K562 (cell line): ENCODE measurements at regions not wholly inside any gene's neighbourhood (a gene's known extent, or its start where the extent isn't known, plus 50 kb on each side); places are given as distances from the start of the nearest gene placed in this dataset.

Experiments used
- ATAC-seq: fragments of 200-7000 bp; cut with Tn5 transposase; 3 replicates; pipeline ENCODE4 v1.9.1; 2020; ENCODE audit warnings: moderate library complexity
- BruUV-seq: library from RNA; stranded (reverse); fragments of 400-500 nt; replicated peaks from 2 replicates; lab custom pipeline; 2021; lab: Mats Ljungman, UMichigan
- CTCF ChIA-PET: fragments of 300-600 bp; formaldehyde crosslinking; extraction: SDS; loops from one replicate; lab custom pipeline; 2021; ENCODE audit warnings: low intra/inter-chr PET ratio; lab: Yijun Ruan, JAX
- POLR2A ChIA-PET: fragments of 300-600, 350-650 bp; sonication (Branson Sonifier 250); formaldehyde crosslinking; extraction: SDS; loops from one replicate; lab custom pipeline; 2021; ENCODE audit warnings: antibody characterized with exemption, inconsistent platforms; lab: Yijun Ruan, JAX
- DNase-seq, 4 experiments: peaks; one replicate each; pipeline versions ENCODE4 v3.0.0 to v3.0.0-alpha.2; 2011 to 2018; ENCODE audit warnings: low spot score in 3 of 4, mixed read lengths in 3 of 4; ENCODE audit errors: extremely low read depth in 1 of 4
- FAIRE-seq: peaks from 2 replicates; lab custom pipeline; 2011; peaks lifted over from hg19 to GRCh38; lab: Jason Lieb, UNC
- H2AFZ ChIP-seq: 2 replicates; pipeline ENCODE4 v1.6.0; 2011; ENCODE audit warnings: low read depth, low read length, control low read depth, inconsistent platforms
- H3K27ac ChIP-seq: fragments of 200-600 bp; 3 replicates; pipeline ENCODE4 v1.8.0; 2011; ENCODE audit warnings: low read depth, mild to moderate bottlenecking, control low read depth, inconsistent platforms, low read length, moderate library complexity, mixed read lengths; ENCODE audit errors: extremely low read depth
- H3K27me3 ChIP-seq, 2 experiments: fragments of 300-600 bp in 1 of 2; 2 replicates in 1 of 2; 3 replicates in 1 of 2; pipeline versions ENCODE4 v1.6.0 to v1.8.0; 2011; ENCODE audit warnings: inconsistent platforms in 2 of 2, low read length in 2 of 2, mild to moderate bottlenecking in 1 of 2, mixed read lengths in 1 of 2, moderate library complexity in 1 of 2; ENCODE audit not compliant: control insufficient read depth in 2 of 2, insufficient read depth in 2 of 2
- H3K36me3 ChIP-seq: fragments of 300-600 bp; 3 replicates; pipeline ENCODE4 v1.8.0; 2011; ENCODE audit warnings: mild to moderate bottlenecking, low read length, inconsistent platforms; ENCODE audit not compliant: control insufficient read depth, insufficient read depth
- H3K4me1 ChIP-seq, 2 experiments: fragments of 200-600 bp in 1 of 2; replicated peaks in 1 of 2; 2 replicates in 1 of 2; 3 replicates in 1 of 2; pipeline versions ENCODE4 v1.5.1 to v1.8.0; 2011; ENCODE audit warnings: inconsistent platforms in 2 of 2, low read length in 2 of 2, mild to moderate bottlenecking in 1 of 2, mixed read lengths in 1 of 2, moderate library complexity in 1 of 2; ENCODE audit not compliant: control insufficient read depth in 2 of 2, insufficient read depth in 2 of 2
- H3K4me2 ChIP-seq: 2 replicates; pipeline ENCODE4 v1.6.1; 2011; ENCODE audit warnings: low read length, control low read depth, inconsistent platforms, mixed read lengths; ENCODE audit not compliant: insufficient read depth
- H3K4me3 ChIP-seq: fragments of 200-600 bp; sonication (generic), shearing (Covaris generic); 2 replicates; pipeline ENCODE4 v1.5.1; 2016; ENCODE audit warnings: control low read depth, inconsistent platforms
- H3K79me2 ChIP-seq: fragments of 200-600 bp; 3 replicates; pipeline ENCODE4 v1.8.0; 2011; ENCODE audit warnings: low read length, inconsistent platforms; ENCODE audit not compliant: control insufficient read depth, insufficient read depth
- H3K9ac ChIP-seq, 2 experiments: 2 replicates each; pipeline versions ENCODE4 v1.6.0 to v1.6.1; 2011; ENCODE audit warnings: low read depth in 2 of 2, low read length in 2 of 2, control low read depth in 1 of 2, inconsistent platforms in 1 of 2, mild to moderate bottlenecking in 1 of 2, mixed read lengths in 1 of 2; ENCODE audit not compliant: insufficient read depth in 1 of 2
- H3K9me1 ChIP-seq: one replicate; pipeline ENCODE4 v1.6.0; 2011; ENCODE audit warnings: inconsistent platforms, mild to moderate bottlenecking, low read length, moderate library complexity; ENCODE audit not compliant: control insufficient read depth, insufficient read depth
- H3K9me3 ChIP-seq: replicated peaks from 2 replicates; pipeline ENCODE4 v1.5.1; 2011; ENCODE audit warnings: low read depth, low read length, inconsistent platforms; ENCODE audit not compliant: control insufficient read depth, insufficient read depth
- H4K20me1 ChIP-seq: replicated peaks from 2 replicates; pipeline ENCODE4 v1.6.1; 2011; ENCODE audit warnings: low read length, inconsistent platforms, mixed read lengths; ENCODE audit not compliant: control insufficient read depth, insufficient read depth
- ARHGAP35 ChIP-seq: fragments of 450-650 bp; IDR thresholded peaks from 2 replicates; pipeline ENCODE4 v1.6.1; 2018; ENCODE audit not compliant: partially characterized antibody
- BCOR ChIP-seq: fragments of 450-650 bp; IDR thresholded peaks from 2 replicates; pipeline ENCODE4 v1.6.1; 2016
- CTBP1 ChIP-seq: fragments of 450-650 bp; IDR thresholded peaks from 2 replicates; pipeline ENCODE4 v1.6.1; 2016; ENCODE audit warnings: borderline replicate concordance
- FOXJ3 ChIP-seq: sonication (generic); formaldehyde crosslinking; IDR thresholded peaks from 2 replicates; pipeline ENCODE4 v1.4.0; 2020; ENCODE audit warnings: mild to moderate bottlenecking, missing genetic modification reagents
- GATAD2A ChIP-seq: fragments of 450-650 bp; IDR thresholded peaks from 2 replicates; pipeline ENCODE4 v1.6.1; 2017
- MBD2 ChIP-seq: sonication (generic); IDR thresholded peaks from 2 replicates; pipeline ENCODE4 v1.6.1; 2016; ENCODE audit warnings: low read depth, borderline replicate concordance
- NRF1 ChIP-seq, 2 experiments: fragments of 450-650 bp; IDR thresholded peaks in 1 of 2; conservative IDR thresholded peaks in 1 of 2; 2 replicates each; pipeline ENCODE4 v1.6.1; 2014; ENCODE audit warnings: mild to moderate bottlenecking in 2 of 2
- RBBP5 ChIP-seq: fragments of 200-600 bp; sonication (generic); IDR thresholded peaks from 2 replicates; pipeline ENCODE4 v1.6.1; 2012; ENCODE audit warnings: borderline replicate concordance, mild to moderate bottlenecking, low read length, control low read depth, inconsistent platforms; ENCODE audit not compliant: insufficient read depth, poor library complexity, severe bottlenecking
- SMARCA5 ChIP-seq: fragments of 450-650 bp; IDR thresholded peaks from 2 replicates; pipeline ENCODE4 v1.6.1; 2016
- SOX6 ChIP-seq: fragments of 450-650 bp; IDR thresholded peaks from 2 replicates; pipeline ENCODE4 v1.6.1; 2014; ENCODE audit warnings: mild to moderate bottlenecking
- SPI1 ChIP-seq: IDR thresholded peaks from 2 replicates; pipeline ENCODE4 v1.6.1; 2011; ENCODE audit warnings: low read depth, low read length, control low read depth, borderline replicate concordance
- TGIF2 ChIP-seq: sonication (generic); formaldehyde crosslinking; IDR thresholded peaks from 2 replicates; pipeline ENCODE4 v1.8.1; 2022; ENCODE audit warnings: mild to moderate bottlenecking, missing genetic modification reagents, moderate library complexity
- ZBED1 ChIP-seq: IDR thresholded peaks from 2 replicates; pipeline ENCODE4 v1.6.1; 2014
- ZBTB1 ChIP-seq: sonication (generic); formaldehyde crosslinking; IDR thresholded peaks from 2 replicates; pipeline ENCODE4 v1.8.1; 2023; ENCODE audit warnings: missing genetic modification reagents, low read depth, mild to moderate bottlenecking, borderline replicate concordance
- ZNF561 ChIP-seq: fragments of 450-650 bp; formaldehyde crosslinking; conservative IDR thresholded peaks from 2 replicates; pipeline ENCODE4 v1.4.0; 2020; ENCODE audit warnings: mild to moderate bottlenecking, moderate library complexity
- ZZZ3 ChIP-seq: fragments of 450-650 bp; IDR thresholded peaks from 2 replicates; pipeline ENCODE4 v1.6.1; 2016; ENCODE audit warnings: antibody characterized with exemption, mild to moderate bottlenecking, moderate library complexity
- WGBS: fragments of 100-300 bp; shearing (Covaris generic); methylation state at CpG from one replicate; pipeline ENCODE4 v1.1.6; 2016; ENCODE audit warnings: low coverage, mixed read lengths; ENCODE audit not compliant: insufficient coverage; ENCODE audit errors: missing lambda C conversion rate; 5-methylcytosine and 5-hydroxymethylcytosine counted together
- in situ Hi-C: fragments of 300-500 bp; cut with MboI; formaldehyde crosslinking; loops from 4 replicates; pipeline ENCODE4 v1.15.0; 2018; ENCODE audit warnings: inconsistent platforms, mixed read lengths
- intact Hi-C: fragments of 100-400 bp; cut with micrococcal nuclease; formaldehyde crosslinking; loops from 2 replicates; pipeline ENCODE4 v1.14.2; 2022
- TF ChIP-seq, protein P1 (sequence below): sonication (generic); formaldehyde crosslinking; IDR thresholded peaks from 2 replicates; pipeline ENCODE4 v1.8.0; 2022; ENCODE audit warnings: missing genetic modification reagents, mild to moderate bottlenecking, borderline replicate concordance
- TF ChIP-seq, protein P2 (sequence below): fragments of 200-800 bp; sonication (Bioruptor generic); IDR thresholded peaks from 2 replicates; pipeline ENCODE4 v1.6.1; 2017; ENCODE audit warnings: missing genetic modification characterization, missing compliant biosample characterization
- TF ChIP-seq, protein P3 (sequence below): fragments of 450-650 bp; formaldehyde crosslinking; IDR thresholded peaks from 2 replicates; pipeline ENCODE4 v1.4.0; 2020; ENCODE audit warnings: mild to moderate bottlenecking
- TF ChIP-seq, protein P4 (sequence below): fragments of 450-650 bp; IDR thresholded peaks from 2 replicates; pipeline ENCODE4 v1.6.1; 2017; ENCODE audit warnings: antibody characterized with exemption

DNA sequence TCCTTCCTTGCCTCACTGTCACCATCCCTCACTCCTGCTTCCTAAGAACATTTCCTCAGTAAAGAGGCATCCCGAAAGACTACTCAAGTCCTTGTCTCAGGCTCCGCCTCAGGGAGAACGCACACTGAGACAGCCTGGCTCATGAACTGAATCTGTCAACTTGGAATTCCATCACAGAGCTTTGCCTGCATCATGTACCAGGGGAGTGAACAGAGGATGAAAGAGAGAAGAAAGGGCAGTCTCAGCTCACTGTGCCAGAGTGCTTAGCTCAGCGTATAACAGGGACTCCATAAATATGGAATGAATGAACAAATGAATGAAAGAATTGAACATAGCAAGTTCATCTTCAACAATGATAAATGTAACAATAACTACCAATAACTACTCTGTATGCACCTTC is 68.7 kb upstream of the SLC1A3 start:
- CTCF ChIA-PET: no interaction called here
- Histone ChIP-seq H3K36me3 (no peaks in the 10 kb centered on the region), H3K27me3 (peaks cover 3 to 19% of the 10 kb centered on the region in 2 experiments; a peak in 4 of 5 replicates), H3K4me3 (no peak overlapping the region), H3K4me2 (no peak overlapping the region), H3K9me3 (no peaks in the 10 kb centered on the region), H3K4me1 (no peaks in the 10 kb centered on the region), H3K9me1 (no peaks in the 10 kb centered on the region), H3K79me2 (no peaks in the 10 kb centered on the region), H4K20me1 (no peaks in the 10 kb centered on the region), H3K27ac (no peak overlapping the region), H2AFZ (no peak overlapping the region), H3K9ac (no peak overlapping the region)
- intact Hi-C loops: no loop called here
- BruUV-seq: no TSS peak
- POLR2A ChIA-PET: no interaction called here
- DNase-seq (no peak), ATAC-seq (no peak), FAIRE-seq (no peak)
- in situ Hi-C loops: no loop called here
- 0% methylated on average over 4 of the region's 4 CpGs for WGBS
- TF ChIP-seq BCOR (no peak), SPI1 (no peak), ZNF561 (no peak), GATAD2A (no peak), SOX6 (no peak), NRF1 (conservative IDR thresholded peaks at IDR 0.05 in 1 of 2, IDR thresholded peaks at IDR 0.05 in 1 of 2) (no peak), ZZZ3 (no peak), FOXJ3 (no peak), RBBP5 (no peak), ARHGAP35 (no peak), MBD2 (no peak), SMARCA5 (no peak), ZBTB1 (CRISPR knock-in tag) (no peak), ZBED1 (no peak), CTBP1 (no peak), TGIF2 (CRISPR knock-in tag) (no peak)
- TF ChIP-seq, protein P1, sequence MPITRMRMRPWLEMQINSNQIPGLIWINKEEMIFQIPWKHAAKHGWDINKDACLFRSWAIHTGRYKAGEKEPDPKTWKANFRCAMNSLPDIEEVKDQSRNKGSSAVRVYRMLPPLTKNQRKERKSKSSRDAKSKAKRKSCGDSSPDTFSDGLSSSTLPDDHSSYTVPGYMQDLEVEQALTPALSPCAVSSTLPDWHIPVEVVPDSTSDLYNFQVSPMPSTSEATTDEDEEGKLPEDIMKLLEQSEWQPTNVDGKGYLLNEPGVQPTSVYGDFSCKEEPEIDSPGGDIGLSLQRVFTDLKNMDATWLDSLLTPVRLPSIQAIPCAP (CRISPR knock-in tag): no peak
- TF ChIP-seq, protein P2, sequence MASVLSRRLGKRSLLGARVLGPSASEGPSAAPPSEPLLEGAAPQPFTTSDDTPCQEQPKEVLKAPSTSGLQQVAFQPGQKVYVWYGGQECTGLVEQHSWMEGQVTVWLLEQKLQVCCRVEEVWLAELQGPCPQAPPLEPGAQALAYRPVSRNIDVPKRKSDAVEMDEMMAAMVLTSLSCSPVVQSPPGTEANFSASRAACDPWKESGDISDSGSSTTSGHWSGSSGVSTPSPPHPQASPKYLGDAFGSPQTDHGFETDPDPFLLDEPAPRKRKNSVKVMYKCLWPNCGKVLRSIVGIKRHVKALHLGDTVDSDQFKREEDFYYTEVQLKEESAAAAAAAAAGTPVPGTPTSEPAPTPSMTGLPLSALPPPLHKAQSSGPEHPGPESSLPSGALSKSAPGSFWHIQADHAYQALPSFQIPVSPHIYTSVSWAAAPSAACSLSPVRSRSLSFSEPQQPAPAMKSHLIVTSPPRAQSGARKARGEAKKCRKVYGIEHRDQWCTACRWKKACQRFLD (CRISPR knock-in tag): no peak
- TF ChIP-seq, protein P3, sequence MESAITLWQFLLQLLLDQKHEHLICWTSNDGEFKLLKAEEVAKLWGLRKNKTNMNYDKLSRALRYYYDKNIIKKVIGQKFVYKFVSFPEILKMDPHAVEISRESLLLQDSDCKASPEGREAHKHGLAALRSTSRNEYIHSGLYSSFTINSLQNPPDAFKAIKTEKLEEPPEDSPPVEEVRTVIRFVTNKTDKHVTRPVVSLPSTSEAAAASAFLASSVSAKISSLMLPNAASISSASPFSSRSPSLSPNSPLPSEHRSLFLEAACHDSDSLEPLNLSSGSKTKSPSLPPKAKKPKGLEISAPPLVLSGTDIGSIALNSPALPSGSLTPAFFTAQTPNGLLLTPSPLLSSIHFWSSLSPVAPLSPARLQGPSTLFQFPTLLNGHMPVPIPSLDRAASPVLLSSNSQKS: no peak
- TF ChIP-seq, protein P4, sequence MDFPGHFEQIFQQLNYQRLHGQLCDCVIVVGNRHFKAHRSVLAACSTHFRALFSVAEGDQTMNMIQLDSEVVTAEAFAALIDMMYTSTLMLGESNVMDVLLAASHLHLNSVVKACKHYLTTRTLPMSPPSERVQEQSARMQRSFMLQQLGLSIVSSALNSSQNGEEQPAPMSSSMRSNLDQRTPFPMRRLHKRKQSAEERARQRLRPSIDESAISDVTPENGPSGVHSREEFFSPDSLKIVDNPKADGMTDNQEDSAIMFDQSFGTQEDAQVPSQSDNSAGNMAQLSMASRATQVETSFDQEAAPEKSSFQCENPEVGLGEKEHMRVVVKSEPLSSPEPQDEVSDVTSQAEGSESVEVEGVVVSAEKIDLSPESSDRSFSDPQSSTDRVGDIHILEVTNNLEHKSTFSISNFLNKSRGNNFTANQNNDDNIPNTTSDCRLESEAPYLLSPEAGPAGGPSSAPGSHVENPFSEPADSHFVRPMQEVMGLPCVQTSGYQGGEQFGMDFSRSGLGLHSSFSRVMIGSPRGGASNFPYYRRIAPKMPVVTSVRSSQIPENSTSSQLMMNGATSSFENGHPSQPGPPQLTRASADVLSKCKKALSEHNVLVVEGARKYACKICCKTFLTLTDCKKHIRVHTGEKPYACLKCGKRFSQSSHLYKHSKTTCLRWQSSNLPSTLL: no peak
- TF ChIP-seq, all 486 proteins: peak for 0
